SH-SY5Y (cell line): ENCODE measurements at regions not wholly inside any gene's neighbourhood (a gene's known extent, or its start where the extent isn't known, plus 50 kb on each side); places are given as distances from the start of the nearest gene placed in this dataset.

Experiments used
- GATA2 ChIP-seq: IDR thresholded peaks from 2 replicates; pipeline ENCODE4 v1.6.1; 2011; ENCODE audit warnings: mild to moderate bottlenecking, low read depth, low read length
- GATA3 ChIP-seq: IDR thresholded peaks from 2 replicates; pipeline ENCODE4 v1.6.1; 2011; ENCODE audit warnings: low read depth, mild to moderate bottlenecking, low read length, moderate library complexity

DNA sequence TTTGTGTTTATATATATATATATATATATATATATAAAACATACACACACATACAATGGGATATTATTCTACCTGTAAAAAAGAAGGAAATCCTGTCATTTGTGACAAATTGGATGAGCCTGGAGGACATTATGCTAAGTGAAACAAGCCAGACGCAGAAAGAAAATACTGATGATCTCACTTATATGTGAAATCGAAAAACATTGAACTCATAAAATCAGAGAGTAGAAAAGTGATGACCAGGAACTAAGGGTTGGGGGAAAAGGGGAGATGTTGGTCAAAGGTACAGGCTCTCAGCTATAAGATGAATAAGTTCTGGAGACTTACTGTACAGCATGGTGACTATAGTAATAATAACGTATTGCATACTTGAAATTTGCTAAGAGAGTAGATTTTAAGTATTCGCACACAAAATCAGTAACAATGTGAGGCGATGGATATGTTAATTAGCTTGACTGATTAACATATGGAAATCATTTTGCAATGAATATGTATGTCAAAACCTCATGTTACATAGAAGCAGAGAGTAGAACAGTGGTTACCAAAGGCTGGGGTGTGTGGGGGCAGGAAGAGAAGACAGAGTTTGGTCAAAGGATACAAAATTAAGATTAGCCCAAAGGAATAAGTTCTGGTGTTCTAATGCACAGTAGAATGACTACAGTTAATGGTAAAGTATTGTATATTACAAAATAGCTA, 92.3 kb upstream of the PHACTR1 start:
- TF ChIP-seq GATA2 (no peak), GATA3 (no peak)

DNA sequence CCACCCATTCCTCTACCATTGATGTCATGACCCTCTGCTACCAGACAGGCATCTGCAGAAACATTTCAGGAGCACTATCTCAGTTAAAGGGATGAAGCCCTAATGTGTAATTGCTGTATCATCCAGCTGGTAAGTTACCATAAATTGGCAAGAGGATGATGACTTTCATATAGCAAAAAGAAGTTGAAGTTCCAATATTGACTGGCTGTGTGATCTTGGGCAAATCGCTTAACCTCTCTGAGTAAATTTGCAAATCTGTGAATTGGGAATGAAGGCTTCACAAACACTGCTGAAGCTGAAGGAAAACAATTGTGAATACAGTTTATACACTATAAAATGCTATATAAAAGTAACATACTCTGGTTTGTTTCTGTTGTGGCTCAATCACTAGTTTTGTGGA, 89.5 kb upstream of the PHACTR1 start:
- no peak for TF ChIP-seq GATA3
- TF ChIP-seq GATA2, result no peak

DNA sequence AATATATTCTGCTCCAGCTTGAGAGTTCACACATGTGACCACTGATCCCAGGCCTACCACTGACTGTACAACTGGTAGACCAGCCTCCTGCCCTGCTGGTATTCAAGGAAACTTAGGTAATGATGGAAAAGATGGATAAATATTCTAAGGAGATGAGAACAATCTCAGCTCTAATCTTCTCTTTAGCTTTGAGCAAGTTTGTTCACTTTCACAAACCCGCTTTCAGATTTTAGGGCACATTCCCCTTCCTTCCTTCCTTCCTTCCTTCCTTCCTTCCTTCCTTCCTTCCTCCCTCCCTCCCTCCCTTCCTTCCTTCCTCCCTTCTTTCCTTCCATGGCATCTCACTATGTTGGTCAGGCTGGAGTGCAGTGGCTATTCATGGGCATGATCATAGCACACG, 88.2 kb upstream of the PHACTR1 start:
- TF ChIP-seq GATA2 (no peak), GATA3 (no peak)

DNA sequence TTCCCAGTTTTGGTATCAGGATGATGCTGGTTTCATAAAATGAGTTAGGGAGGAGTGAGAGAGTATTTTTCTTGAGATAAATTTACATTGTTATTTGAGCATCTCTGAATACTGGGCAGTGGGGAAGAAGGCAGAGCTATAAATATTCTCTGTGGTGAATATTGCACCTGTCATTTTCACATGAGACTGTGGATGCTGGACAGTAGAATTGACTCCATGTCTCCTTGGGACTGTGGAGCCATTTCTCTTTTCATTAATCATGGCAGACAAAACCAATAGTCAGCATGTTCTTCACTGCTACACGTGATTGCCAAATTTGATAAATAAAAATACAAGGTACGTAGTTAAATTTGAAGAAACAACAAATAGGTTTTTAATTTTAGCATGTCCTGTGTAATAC, 81.2 kb upstream of the PHACTR1 start:
- no peak for TF ChIP-seq GATA2
- TF ChIP-seq GATA3, result no peak

DNA sequence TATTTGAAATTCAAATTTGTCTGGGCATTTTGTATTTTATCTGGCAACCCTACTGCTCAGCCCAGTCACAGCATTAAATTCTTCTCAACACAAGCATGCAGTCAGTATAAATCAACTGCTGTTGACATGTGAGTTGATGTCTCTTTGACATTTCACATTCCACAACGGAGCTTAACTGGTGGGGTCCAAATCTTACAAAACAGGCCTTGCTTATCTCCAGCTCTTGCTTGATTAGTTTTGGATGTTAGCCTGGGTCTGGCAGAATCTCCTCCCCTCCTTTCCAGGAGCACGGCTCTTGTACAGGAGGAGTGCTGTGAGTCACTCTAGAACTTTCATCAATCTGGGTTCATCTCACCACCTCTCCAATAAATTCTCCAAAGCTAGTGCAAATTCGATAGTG, 80.8 kb upstream of the PHACTR1 start:
- TF ChIP-seq GATA2 (no peak), GATA3 (no peak)

DNA sequence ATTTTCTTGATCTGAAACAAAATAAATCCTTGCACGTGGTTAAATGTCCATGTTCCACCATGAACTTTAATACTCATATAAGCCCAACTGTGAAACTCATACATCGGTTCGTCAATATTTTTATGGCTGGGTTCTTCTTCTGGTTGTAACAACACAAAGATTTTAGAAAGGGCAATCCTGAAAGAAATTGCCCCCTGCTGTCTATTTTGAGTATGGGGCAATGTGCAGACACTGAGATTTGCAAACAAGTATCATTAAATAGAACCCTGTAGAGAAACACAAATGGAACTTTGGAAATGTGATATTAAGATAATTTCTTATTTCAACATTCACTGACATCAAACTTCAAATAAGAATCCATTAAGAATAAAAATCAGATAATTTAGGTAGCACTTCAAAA, 80.2 kb upstream of the PHACTR1 start:
- TF ChIP-seq GATA2, result no peak
- TF ChIP-seq GATA3, result no peak

DNA sequence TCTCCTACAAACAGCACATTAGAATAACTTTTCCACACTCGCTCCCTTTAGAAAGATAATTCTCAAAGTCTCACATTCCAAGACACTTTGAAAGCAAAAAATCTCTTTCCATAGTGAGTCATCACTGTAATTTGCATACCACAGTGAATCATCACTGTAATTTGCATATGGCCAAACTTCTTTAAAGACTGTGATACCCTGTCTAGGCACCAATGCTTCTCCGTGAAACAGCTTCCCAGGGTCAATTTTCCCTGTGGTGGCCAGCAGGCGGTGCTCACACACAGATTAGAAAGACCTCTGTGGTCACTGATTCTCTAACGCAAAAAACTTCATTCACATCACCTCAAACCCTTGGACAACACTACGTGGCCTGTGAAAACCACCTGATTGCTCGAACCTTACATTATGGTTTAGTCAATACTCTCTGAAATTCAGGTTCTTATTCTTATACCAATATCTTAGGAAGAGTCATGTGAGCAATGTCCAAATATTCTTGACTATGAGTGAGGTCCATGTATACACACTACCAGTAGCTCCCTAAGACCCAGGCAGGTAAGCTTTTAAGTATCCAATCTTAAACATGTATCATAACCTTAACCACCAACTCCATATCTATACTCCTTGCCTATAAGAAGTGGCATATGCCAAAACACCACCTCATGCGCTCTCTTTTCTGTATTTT, 78.5 kb upstream of the PHACTR1 start:
- no peak for TF ChIP-seq GATA3
- no peak for TF ChIP-seq GATA2

DNA sequence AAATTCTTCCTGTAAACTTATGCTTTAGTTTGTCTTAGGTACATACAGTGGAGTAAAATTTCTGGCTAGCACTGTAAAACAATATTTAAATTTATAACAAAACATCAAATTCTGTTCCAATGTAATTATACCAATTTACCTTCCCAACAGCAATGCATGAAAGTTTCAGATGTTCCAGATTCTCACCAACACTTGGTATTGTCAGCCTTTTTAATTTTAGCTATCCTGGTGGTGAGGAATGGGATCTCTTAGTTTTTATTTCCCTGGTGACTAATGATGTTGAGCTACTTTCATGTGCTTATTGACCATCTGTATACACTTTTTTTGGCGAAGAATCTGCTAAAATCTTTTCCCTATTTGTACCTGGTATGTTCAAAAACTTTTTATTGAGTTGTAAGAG, 76.1 kb upstream of the PHACTR1 start:
- no peak for TF ChIP-seq GATA3
- no peak for TF ChIP-seq GATA2

DNA sequence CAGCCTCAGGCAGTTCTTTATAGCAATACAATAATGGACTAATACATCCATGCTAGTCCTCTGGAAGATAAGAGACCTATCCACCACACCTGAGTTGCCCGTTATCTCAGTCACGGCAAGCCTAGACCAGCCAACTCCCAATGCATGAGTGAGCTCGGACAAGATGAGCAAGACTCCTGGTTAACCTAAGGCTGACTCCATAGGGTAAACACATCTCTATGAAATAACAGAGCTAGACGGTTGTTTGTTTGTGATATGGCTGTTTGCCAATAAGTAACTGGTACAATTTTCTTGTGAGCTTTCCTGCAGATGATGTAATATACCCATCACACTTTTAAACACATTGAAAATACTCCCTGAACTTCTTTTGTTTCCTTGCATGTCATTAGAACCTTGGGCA, 70.6 kb upstream of the PHACTR1 start:
- no peak for TF ChIP-seq GATA2
- no peak for TF ChIP-seq GATA3

DNA sequence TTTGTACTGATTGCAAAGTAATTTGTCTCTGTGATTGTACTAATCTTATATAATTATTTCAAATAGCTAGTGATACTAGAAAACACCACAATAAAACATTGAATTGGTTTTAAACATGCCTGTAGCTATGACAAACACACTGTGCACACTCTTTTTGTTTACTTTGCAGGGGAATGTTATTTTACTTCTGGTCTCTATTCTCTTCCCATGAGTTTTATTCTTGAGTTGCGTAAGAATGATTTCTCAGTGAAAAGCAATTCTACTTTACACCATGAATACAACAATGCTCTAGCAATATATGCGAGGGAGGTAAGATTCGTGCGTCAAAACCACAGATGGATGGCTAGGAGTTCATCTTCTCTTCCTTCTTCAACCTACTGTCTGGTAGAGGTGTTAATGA, 68.4 kb upstream of the PHACTR1 start:
- TF ChIP-seq GATA2, result no peak
- no peak for TF ChIP-seq GATA3

DNA sequence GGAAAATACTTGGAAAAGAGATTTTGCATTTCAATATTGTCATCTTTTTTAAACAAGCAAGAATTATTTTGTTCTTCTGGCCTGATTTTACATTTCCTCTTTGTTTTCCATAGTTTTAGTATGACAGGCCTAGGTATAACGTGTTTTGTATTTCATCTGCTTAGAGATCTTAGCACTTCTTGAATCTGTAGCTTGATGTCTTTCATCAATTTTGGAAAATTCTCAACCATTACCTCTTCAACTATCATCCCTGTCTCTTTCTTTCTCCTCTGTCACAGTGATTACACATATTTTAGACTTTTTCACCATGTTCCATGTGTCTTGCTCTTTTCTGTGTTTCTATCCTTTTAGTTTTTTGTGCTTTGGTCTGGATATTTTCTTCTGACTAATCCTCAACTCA, 67.2 kb upstream of the PHACTR1 start:
- TF ChIP-seq GATA2, result no peak
- no peak for TF ChIP-seq GATA3

DNA sequence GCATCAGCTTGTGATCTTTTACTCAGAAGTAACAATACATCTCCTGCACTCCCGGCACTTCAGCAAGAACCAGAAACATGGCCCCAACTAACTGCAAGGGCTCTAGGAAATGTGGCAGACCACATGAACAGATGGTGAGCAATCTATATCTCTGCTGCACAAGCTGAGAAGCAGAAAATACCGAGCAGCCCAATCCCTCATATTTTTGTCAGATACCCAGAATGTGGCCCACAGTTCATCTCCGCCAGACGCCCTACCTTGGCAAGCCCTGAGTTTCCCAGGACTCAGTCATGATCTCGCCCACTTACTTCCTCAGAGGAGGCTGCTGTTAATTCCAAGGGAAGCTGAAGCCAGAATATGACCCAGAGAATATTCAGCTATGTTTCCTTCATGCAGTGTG, 63.1 kb upstream of the PHACTR1 start:
- TF ChIP-seq GATA2 (no peak), GATA3 (no peak)

DNA sequence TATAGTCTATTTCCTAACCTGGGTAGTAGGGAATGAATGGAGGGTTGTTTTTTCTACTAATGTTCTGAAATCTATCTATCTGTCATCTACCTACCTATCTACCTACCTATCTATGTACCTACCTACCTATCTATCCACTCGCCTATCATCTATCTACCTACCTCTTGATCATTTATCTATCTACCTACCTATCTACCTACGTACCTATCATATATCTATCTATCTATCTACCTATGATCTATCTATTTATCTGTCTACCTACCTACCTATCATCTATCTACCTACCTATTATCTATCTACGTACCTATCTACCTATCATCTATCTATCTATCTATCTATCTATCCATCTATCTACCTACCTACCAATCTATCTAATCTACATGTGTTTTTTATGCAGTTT, 62.5 kb upstream of the PHACTR1 start:
- TF ChIP-seq GATA3, result no peak
- no peak for TF ChIP-seq GATA2

DNA sequence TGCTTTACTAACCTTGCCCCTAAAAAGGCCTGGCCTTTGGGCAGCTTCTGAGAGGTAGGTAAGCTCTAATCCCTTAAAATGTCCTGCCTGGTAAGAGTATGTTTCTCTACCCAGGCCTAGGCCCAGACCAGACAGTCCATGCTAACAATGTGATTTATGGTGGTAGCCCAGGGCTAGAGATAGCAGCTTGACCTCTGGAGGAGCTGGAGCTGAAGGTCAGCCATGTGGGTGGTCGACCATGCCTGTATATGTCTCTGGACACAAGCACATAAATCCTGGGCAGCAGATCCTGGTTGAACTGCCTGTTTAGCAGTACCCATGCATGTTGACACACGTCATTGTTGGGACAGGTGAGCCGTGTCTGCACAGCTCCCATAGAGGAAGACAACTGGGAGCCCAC, 62.1 kb upstream of the PHACTR1 start:
- TF ChIP-seq GATA3, result no peak

DNA sequence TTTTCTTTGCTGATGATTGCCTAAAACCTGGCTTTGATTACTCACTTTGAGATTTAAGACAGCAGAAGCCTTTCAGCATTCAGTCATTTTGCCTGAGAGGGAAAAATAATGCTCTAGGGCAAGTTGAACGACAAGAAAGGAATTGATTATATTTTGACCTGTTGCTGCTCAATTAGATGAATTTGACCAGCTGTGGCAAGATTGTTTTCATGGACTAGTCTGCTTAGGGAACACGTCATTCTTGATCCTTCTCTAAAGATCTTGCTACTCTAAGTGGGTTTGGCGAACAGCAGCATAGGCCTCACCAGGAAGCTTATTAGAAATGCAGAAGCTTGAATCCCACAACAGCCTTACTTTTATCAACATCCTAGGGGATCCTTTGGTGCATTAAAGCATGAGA, 59.7 kb upstream of the PHACTR1 start:
- no peak for TF ChIP-seq GATA2
- no peak for TF ChIP-seq GATA3

DNA sequence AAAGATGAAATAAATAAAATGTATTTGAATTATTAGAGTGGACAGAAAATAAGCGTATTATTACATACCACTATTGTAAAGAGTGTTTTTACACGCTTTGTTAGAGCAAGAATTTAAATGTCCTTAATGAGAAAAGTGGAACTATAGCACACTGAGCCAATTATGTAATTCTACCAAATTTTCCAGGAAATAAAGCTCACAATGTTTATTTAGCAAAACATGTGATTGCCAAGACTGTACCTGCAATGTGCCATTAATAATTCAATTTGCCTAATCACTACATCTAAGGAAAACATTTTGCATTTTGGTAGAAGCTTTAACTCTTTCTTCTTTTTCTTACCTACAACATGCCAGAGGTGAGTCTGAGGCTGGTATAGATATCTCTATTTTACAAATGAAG, 58.7 kb upstream of the PHACTR1 start:
- TF ChIP-seq GATA3 (no peak), GATA2 (no peak)
